ENCODE measurements at regions not wholly inside any gene's neighbourhood (a gene's known extent, or its start where the extent isn't known, plus 50 kb on each side); places are given as distances from the start of the nearest gene placed in this dataset.

- Mint-ChIP-seq H3K27me3 (no peaks in the 10 kb centered on the region), H3K36me3 (ENCODE audit: low read depth) (no peaks in the 10 kb centered on the region), H3K4me3 (no peak overlapping the region), H3K9me3 (no peaks in the 10 kb centered on the region), H3K27ac (no peak overlapping the region), H3K4me1 (no peaks in the 10 kb centered on the region)
- POLR2A ChIA-PET: no interaction called here
- ATAC-seq (ENCODE audit: low read depth) (no peak), DNase-seq (no peak)
- no peak for TF ChIP-seq CTCF (IDR thresholded peaks at IDR 0.05)
- intact Hi-C loops (cut with micrococcal nuclease): no loop called here
- CTCF ChIA-PET: no interaction called here
Measured at GRCh38 chr2:120825370-120826259, 89.9 kb downstream of the GLI2 start.

- Mint-ChIP-seq H3K27me3 (no peaks in the 10 kb centered on the region), H3K4me1 (no peaks in the 10 kb centered on the region), H3K27ac (no peak overlapping the region), H3K36me3 (ENCODE audit: low read depth) (no peaks in the 10 kb centered on the region), H3K4me3 (no peak overlapping the region), H3K9me3 (no peaks in the 10 kb centered on the region)
- ATAC-seq (ENCODE audit: low read depth) (no peak), DNase-seq (no peak)
- no peak for TF ChIP-seq CTCF (IDR thresholded peaks at IDR 0.05)
- intact Hi-C loops (cut with micrococcal nuclease): no loop called here
- ChIA-PET POLR2A (no interaction called here), CTCF (no interaction called here)
Measured at GRCh38 chr2:120826260-120826648, 90.6 kb downstream of the GLI2 start.

- no peaks in the 10 kb centered on the region for H3K27me3 Mint-ChIP-seq
- H3K4me1 Mint-ChIP-seq: no peaks in the 10 kb centered on the region
- DNase-seq (no peak), ATAC-seq (ENCODE audit: low read depth) (no peak)
- no peak overlapping the region for H3K27ac Mint-ChIP-seq
- POLR2A ChIA-PET: no interaction called here
- CTCF ChIA-PET: no interaction called here
- H3K4me3 Mint-ChIP-seq: no peak overlapping the region
- intact Hi-C loops (cut with micrococcal nuclease): no loop called here
- no peaks in the 10 kb centered on the region for H3K9me3 Mint-ChIP-seq
- no peaks in the 10 kb centered on the region for H3K36me3 Mint-ChIP-seq (ENCODE audit: low read depth)
- no peak for TF ChIP-seq CTCF (IDR thresholded peaks at IDR 0.05)
Measured at GRCh38 chr2:120826716-120827410, 91.2 kb downstream of the GLI2 start.

- no peak for TF ChIP-seq CTCF (IDR thresholded peaks at IDR 0.05)
- H3K4me3 Mint-ChIP-seq: no peak overlapping the region
- intact Hi-C loops (cut with micrococcal nuclease): no loop called here
- no peaks in the 10 kb centered on the region for H3K27me3 Mint-ChIP-seq
- DNase-seq (no peak), ATAC-seq (ENCODE audit: low read depth) (no peak)
- H3K9me3 Mint-ChIP-seq: no peaks in the 10 kb centered on the region
- no peaks in the 10 kb centered on the region for H3K4me1 Mint-ChIP-seq
- no peaks in the 10 kb centered on the region for H3K36me3 Mint-ChIP-seq (ENCODE audit: low read depth)
- POLR2A ChIA-PET: no interaction called here
- CTCF ChIA-PET: no interaction called here
- no peak overlapping the region for H3K27ac Mint-ChIP-seq
Measured at GRCh38 chr2:120828066-120828465, 92.4 kb downstream of the GLI2 start.

- Mint-ChIP-seq H3K4me1 (no peaks in the 10 kb centered on the region), H3K36me3 (ENCODE audit: low read depth) (no peaks in the 10 kb centered on the region), H3K27me3 (no peaks in the 10 kb centered on the region), H3K9me3 (no peaks in the 10 kb centered on the region), H3K4me3 (no peak overlapping the region), H3K27ac (no peak overlapping the region)
- TF ChIP-seq CTCF (IDR thresholded peaks at IDR 0.05): no peak
- ChIA-PET POLR2A (no interaction called here), CTCF (no interaction called here)
- ATAC-seq (ENCODE audit: low read depth): no peak
- DNase-seq: no peak
- intact Hi-C loops (cut with micrococcal nuclease): no loop called here
Measured at GRCh38 chr2:120828829-120829632, 93.4 kb downstream of the GLI2 start.
